HepG2 (cell line): ENCODE measurements at regions not wholly inside any gene's neighbourhood (a gene's known extent, or its start where the extent isn't known, plus 50 kb on each side); places are given as distances from the start of the nearest gene placed in this dataset.
A peak's percentile ranks its signal among the peaks of the same experiment; 100 is the strongest.

ENCODE experiments used
- DPF2 ChIP-seq: sonication (generic); formaldehyde crosslinking; IDR thresholded peaks from 2 replicates; pipeline ENCODE4 v1.4.0; 2020; ENCODE audit warnings: mild to moderate bottlenecking, low read depth, missing genetic modification reagents, borderline replicate concordance
- MAF1 ChIP-seq: sonication (generic); formaldehyde crosslinking; IDR thresholded peaks from 2 replicates; pipeline ENCODE4 v1.5.0; 2020; ENCODE audit warnings: missing genetic modification reagents, borderline replicate concordance
- NR2C2 ChIP-seq: sonication (generic); formaldehyde crosslinking; IDR thresholded peaks from 2 replicates; pipeline ENCODE4 v1.4.0; 2020; ENCODE audit warnings: missing genetic modification reagents, mild to moderate bottlenecking, moderate library complexity, borderline replicate concordance
- NR2F1 ChIP-seq, 2 experiments: fragments of 450-650 bp in 1 of 2; formaldehyde crosslinking in 1 of 2; IDR thresholded peaks; 2 replicates each; pipeline versions ENCODE4 v1.5.0 to v1.6.1; 2016 to 2020; ENCODE audit warnings: mild to moderate bottlenecking in 1 of 2, missing compliant biosample characterization in 1 of 2, missing genetic modification reagents in 1 of 2, moderate library complexity in 1 of 2
- POLR2AphosphoS5 ChIP-seq: IDR thresholded peaks from 2 replicates; pipeline ENCODE4 v1.6.1; 2012; ENCODE audit warnings: low read depth, low read length
- SMAD9 ChIP-seq: sonication (generic); formaldehyde crosslinking; IDR thresholded peaks from 2 replicates; pipeline ENCODE4 v1.5.1; 2020; ENCODE audit warnings: mild to moderate bottlenecking, missing genetic modification reagents
- SP5 ChIP-seq: IDR thresholded peaks from 2 replicates; pipeline ENCODE4 v1.6.1; 2016; ENCODE audit warnings: low read depth, borderline replicate concordance
- TAF15 ChIP-seq: fragments of 200-400 bp; formaldehyde crosslinking; IDR thresholded peaks from one replicate; pipeline ENCODE4 v1.6.1; 2018; ENCODE audit warnings: mild to moderate bottlenecking, low read depth, low read length; ENCODE audit not compliant: poor library complexity, severe bottlenecking
- ZFP36 ChIP-seq: fragments of 150-350 bp; IDR thresholded peaks from 2 replicates; pipeline ENCODE4 v1.6.1; 2018; ENCODE audit warnings: borderline replicate concordance, low read length, low read depth; ENCODE audit not compliant: partially characterized antibody
- ZFP36L2 ChIP-seq: sonication (generic); formaldehyde crosslinking; IDR thresholded peaks from 2 replicates; pipeline ENCODE4 v1.4.0; 2020; ENCODE audit warnings: missing genetic modification reagents
- ZNF138 ChIP-seq: sonication (generic); formaldehyde crosslinking; IDR thresholded peaks from 2 replicates; pipeline ENCODE4 v1.5.0; 2020; ENCODE audit warnings: mild to moderate bottlenecking, low read depth, missing genetic modification reagents
- ZNF543 ChIP-seq: sonication (generic); formaldehyde crosslinking; IDR thresholded peaks from 2 replicates; pipeline ENCODE4 v1.4.0; 2020; ENCODE audit warnings: mild to moderate bottlenecking, missing genetic modification reagents
- ZNF552 ChIP-seq: sonication (generic); formaldehyde crosslinking; IDR thresholded peaks from 2 replicates; pipeline ENCODE4 v1.9.0; 2022; ENCODE audit warnings: missing genetic modification reagents, mild to moderate bottlenecking, borderline replicate concordance
- ZNF724P ChIP-seq: sonication (generic); formaldehyde crosslinking; IDR thresholded peaks from 2 replicates; pipeline ENCODE4 v1.8.0; 2022; ENCODE audit warnings: missing genetic modification reagents, borderline replicate concordance
- TF ChIP-seq, protein P1 (sequence below): sonication (generic); formaldehyde crosslinking; IDR thresholded peaks from 2 replicates; pipeline ENCODE4 v1.4.0; 2020; ENCODE audit warnings: missing genetic modification reagents
- TF ChIP-seq, protein P2 (sequence below): sonication (generic); formaldehyde crosslinking; IDR thresholded peaks from 2 replicates; pipeline ENCODE4 v1.4.0; 2020; ENCODE audit warnings: missing genetic modification reagents, borderline replicate concordance
- TF ChIP-seq, protein P3 (sequence below): sonication (generic); formaldehyde crosslinking; IDR thresholded peaks from one replicate; pipeline ENCODE4 v1.5.1; 2020; ENCODE audit warnings: mild to moderate bottlenecking, missing genetic modification reagents; ENCODE audit errors: not compliant biosample characterization

DNA sequence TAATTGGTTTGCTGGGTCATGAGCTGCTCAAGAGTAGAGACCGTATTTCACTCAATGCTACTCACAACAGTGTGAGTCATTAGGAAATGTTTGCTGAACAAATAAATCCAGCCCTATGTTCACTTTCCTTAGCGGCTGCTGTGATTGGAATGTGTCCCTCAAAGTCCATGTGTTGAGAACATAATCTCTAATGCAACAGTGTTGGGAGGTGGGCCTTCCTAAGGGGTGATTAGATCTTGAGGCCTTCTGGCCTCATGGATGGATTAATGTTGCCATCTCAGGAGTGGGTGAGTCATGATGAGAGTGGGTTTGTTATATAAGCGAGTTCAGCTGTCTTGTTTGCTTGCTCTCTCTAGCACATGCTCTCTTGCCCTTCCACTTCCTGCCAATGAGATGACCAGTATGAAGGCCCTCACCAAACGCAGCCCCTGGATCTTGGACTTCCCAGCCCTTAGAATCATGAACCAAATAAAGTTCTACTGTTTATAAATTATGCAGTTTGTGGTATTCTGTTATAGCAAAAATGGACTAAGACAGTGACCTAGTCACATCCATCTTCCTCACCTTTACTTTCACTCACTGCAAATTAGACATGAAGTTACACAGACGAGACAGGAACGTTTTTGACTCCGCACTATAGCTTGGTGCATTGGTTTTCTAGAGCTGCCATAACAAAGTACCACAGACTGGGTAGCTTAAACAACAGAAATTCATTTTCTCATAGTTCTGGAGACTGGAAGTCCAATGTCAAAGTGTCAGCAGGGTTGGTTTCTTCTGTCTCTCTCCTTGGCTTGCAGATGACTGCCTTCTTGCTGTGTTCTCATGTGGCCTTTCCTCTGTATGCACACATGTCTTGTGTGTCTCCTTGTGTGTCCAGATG, 50.9 kb upstream of the FAM169A start (continued):
- TF ChIP-seq ZNF138 (CRISPR knock-in tag) (no peak; the same call in 1 of the 2 replicates), TAF15 (no peak), SP5 (CRISPR knock-in tag) (peak; percentile 95), POLR2AphosphoS5 (no peak), ZNF552 (CRISPR knock-in tag) (0 out of 2 replicates have a peak, but pooled peaks have one; percentile 39), NR2C2 (CRISPR knock-in tag) (peak; percentile 72), DPF2 (CRISPR knock-in tag) (peak; percentile 87; the same call in 1 of the 2 replicates), SMAD9 (CRISPR knock-in tag) (no peak), ZNF724P (CRISPR knock-in tag) (no peak), NR2F1 (CRISPR knock-in tag; IDR thresholded peaks at IDR 0.05) (peak; percentile 43 to 70; a peak in 2 of 4 replicates), ZNF543 (peak; percentile 90), MAF1 (CRISPR knock-in tag) (no peak), ZFP36 (no peak), ZFP36L2 (CRISPR knock-in tag) (no peak)
- TF ChIP-seq, protein P1, sequence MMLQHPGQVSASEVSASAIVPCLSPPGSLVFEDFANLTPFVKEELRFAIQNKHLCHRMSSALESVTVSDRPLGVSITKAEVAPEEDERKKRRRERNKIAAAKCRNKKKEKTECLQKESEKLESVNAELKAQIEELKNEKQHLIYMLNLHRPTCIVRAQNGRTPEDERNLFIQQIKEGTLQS, result peak; percentile 92
- TF ChIP-seq, protein P2, sequence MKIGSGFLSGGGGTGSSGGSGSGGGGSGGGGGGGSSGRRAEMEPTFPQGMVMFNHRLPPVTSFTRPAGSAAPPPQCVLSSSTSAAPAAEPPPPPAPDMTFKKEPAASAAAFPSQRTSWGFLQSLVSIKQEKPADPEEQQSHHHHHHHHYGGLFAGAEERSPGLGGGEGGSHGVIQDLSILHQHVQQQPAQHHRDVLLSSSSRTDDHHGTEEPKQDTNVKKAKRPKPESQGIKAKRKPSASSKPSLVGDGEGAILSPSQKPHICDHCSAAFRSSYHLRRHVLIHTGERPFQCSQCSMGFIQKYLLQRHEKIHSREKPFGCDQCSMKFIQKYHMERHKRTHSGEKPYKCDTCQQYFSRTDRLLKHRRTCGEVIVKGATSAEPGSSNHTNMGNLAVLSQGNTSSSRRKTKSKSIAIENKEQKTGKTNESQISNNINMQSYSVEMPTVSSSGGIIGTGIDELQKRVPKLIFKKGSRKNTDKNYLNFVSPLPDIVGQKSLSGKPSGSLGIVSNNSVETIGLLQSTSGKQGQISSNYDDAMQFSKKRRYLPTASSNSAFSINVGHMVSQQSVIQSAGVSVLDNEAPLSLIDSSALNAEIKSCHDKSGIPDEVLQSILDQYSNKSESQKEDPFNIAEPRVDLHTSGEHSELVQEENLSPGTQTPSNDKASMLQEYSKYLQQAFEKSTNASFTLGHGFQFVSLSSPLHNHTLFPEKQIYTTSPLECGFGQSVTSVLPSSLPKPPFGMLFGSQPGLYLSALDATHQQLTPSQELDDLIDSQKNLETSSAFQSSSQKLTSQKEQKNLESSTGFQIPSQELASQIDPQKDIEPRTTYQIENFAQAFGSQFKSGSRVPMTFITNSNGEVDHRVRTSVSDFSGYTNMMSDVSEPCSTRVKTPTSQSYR, result peak; percentile 70; the same call in 1 of the 2 replicates
- TF ChIP-seq, protein P3, sequence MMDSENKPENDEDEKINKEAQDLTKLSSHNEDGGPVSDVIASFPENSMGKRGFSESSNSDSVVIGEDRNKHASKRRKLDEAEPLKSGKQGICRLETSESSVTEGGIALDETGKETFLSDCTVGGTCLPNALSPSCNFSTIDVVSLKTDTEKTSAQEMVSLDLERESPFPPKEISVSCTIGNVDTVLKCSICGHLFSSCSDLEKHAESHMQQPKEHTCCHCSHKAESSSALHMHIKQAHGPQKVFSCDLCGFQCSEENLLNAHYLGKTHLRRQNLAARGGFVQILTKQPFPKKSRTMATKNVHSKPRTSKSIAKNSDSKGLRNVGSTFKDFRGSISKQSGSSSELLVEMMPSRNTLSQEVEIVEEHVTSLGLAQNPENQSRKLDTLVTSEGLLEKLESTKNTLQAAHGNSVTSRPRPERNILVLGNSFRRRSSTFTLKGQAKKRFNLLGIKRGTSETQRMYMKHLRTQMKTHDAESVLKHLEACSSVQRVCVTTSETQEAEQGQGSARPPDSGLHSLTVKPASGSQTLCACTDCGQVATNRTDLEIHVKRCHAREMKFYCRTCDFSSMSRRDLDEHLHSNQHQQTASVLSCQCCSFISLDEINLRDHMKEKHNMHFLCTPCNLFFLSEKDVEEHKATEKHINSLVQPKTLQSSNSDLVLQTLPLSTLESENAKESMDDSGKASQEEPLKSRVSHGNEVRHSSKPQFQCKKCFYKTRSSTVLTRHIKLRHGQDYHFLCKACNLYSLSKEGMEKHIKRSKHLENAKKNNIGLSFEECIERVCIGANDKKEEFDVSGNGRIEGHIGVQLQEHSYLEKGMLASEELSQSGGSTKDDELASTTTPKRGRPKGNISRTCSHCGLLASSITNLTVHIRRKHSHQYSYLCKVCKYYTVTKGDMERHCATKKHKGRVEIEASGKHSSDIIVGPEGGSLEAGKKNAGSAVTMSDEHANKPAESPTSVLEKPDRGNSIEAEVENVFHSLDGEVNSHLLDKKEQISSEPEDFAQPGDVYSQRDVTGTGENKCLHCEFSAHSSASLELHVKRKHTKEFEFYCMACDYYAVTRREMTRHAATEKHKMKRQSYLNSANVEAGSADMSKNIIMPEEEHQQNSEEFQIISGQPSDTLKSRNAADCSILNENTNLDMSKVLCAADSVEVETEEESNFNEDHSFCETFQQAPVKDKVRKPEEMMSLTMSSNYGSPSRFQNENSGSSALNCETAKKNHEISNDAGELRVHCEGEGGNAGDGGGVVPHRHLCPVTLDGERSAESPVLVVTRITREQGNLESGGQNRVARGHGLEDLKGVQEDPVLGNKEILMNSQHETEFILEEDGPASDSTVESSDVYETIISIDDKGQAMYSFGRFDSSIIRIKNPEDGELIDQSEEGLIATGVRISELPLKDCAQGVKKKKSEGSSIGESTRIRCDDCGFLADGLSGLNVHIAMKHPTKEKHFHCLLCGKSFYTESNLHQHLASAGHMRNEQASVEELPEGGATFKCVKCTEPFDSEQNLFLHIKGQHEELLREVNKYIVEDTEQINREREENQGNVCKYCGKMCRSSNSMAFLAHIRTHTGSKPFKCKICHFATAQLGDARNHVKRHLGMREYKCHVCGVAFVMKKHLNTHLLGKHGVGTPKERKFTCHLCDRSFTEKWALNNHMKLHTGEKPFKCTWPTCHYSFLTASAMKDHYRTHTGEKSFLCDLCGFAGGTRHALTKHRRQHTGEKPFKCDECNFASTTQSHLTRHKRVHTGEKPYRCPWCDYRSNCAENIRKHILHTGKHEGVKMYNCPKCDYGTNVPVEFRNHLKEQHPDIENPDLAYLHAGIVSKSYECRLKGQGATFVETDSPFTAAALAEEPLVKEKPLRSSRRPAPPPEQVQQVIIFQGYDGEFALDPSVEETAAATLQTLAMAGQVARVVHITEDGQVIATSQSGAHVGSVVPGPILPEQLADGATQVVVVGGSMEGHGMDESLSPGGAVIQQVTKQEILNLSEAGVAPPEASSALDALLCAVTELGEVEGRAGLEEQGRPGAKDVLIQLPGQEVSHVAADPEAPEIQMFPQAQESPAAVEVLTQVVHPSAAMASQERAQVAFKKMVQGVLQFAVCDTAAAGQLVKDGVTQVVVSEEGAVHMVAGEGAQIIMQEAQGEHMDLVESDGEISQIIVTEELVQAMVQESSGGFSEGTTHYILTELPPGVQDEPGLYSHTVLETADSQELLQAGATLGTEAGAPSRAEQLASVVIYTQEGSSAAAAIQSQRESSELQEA (CRISPR knock-in tag), result no peak
